A549 (cell line): ENCODE measurements at regions not wholly inside any gene's neighbourhood (a gene's known extent, or its start where the extent isn't known, plus 50 kb on each side); places are given as distances from the start of the nearest gene placed in this dataset.
A peak's percentile ranks its signal among the peaks of the same experiment; 100 is the strongest.

Experiments
- ATAC-seq, 2 experiments: fragments of 200-7000 bp in 1 of 2; fragments of >200 bp in 1 of 2; cut with Nextera tagmentation in 1 of 2; cut with Tn5 transposase in 1 of 2; 3 replicates each; pipeline versions ENCODE4 v1.8.0 to v1.9.1; 2018 to 2020; ENCODE audit warnings: mild to moderate bottlenecking in 1 of 2, moderate library complexity in 1 of 2
- CTCF ChIA-PET: fragments of 300-600 bp; sonication (Branson Sonifier 250); formaldehyde crosslinking; extraction: SDS; loops from one replicate; lab custom pipeline; 2021; ENCODE audit warnings: antibody characterized with exemption, inconsistent platforms; lab: Yijun Ruan, JAX
- POLR2A ChIA-PET: fragments of 350-600 bp; formaldehyde crosslinking; extraction: SDS; loops from one replicate; lab custom pipeline; 2021; ENCODE audit warnings: antibody characterized with exemption, inconsistent platforms; lab: Yijun Ruan, JAX
- DNase-seq, 2 experiments: peaks; one replicate each; pipeline versions ENCODE4 v3.0.0 to v3.0.0-alpha.2; 2011 to 2016; ENCODE audit warnings: low read depth in 1 of 2, low spot score in 1 of 2
- FAIRE-seq: peaks from 2 replicates; lab custom pipeline; 2011; peaks lifted over from hg19 to GRCh38; lab: Jason Lieb, UNC
- H3K27ac ChIP-seq, 2 experiments: fragments of >200 bp; sonication (Bioruptor Twin); formaldehyde crosslinking; 3 replicates each; pipeline ENCODE4 v1.5.1; 2016 to 2017
- H3K4me1 ChIP-seq: fragments of >200 bp; sonication (Bioruptor Twin); formaldehyde crosslinking; 3 replicates; pipeline ENCODE4 v1.6.1; 2016
- H3K4me2 ChIP-seq: fragments of >200 bp; sonication (Bioruptor Twin); formaldehyde crosslinking; 3 replicates; pipeline ENCODE4 v1.6.1; 2016
- H3K4me3 ChIP-seq: fragments of >200 bp; sonication (Bioruptor Twin); formaldehyde crosslinking; 3 replicates; pipeline ENCODE4 v1.5.1; 2016
- H3K9me3 ChIP-seq: fragments of >200 bp; sonication (Bioruptor Twin); formaldehyde crosslinking; 3 replicates; pipeline ENCODE4 v1.6.1; 2016
- CBX2 ChIP-seq: fragments of 200-600 bp; sonication (generic); IDR thresholded peaks from 2 replicates; pipeline ENCODE4 v1.6.1; 2016; ENCODE audit warnings: low read depth, mild to moderate bottlenecking, borderline replicate concordance
- CEBPB ChIP-seq, 2 experiments: fragments of >200 bp in 1 of 2; sonication (Bioruptor Twin) in 1 of 2; formaldehyde crosslinking in 1 of 2; IDR thresholded peaks; 2 replicates each; pipeline ENCODE4 v1.6.1; 2012 to 2016
- CHD2 ChIP-seq: fragments of 150-350 bp; IDR thresholded peaks from 2 replicates; pipeline ENCODE4 v1.6.1; 2014; ENCODE audit warnings: low read length; ENCODE audit not compliant: partially characterized antibody
- ESRRA ChIP-seq: fragments of 150-350 bp; IDR thresholded peaks from 2 replicates; pipeline ENCODE4 v1.6.1; 2014; ENCODE audit warnings: mild to moderate bottlenecking, low read length, borderline replicate concordance
- FOXS1 ChIP-seq: fragments of 250-450 bp; sonication (Bioruptor Pico); IDR thresholded peaks from 2 replicates; pipeline ENCODE4 v1.5.0; 2020; ENCODE audit warnings: mild to moderate bottlenecking, moderate library complexity
- HEYL ChIP-seq: fragments of 250-450 bp; sonication (Bioruptor Pico); IDR thresholded peaks from 2 replicates; pipeline ENCODE4 v1.8.0; 2021; ENCODE audit warnings: mild to moderate bottlenecking, moderate library complexity
- HOXB13 ChIP-seq: fragments of 250-450 bp; sonication (Bioruptor Pico); IDR thresholded peaks from 2 replicates; pipeline ENCODE4 v1.5.0; 2020; ENCODE audit warnings: low read depth, mild to moderate bottlenecking, moderate library complexity
- JUNB ChIP-seq: fragments of >200 bp; sonication (Bioruptor Twin); formaldehyde crosslinking; IDR thresholded peaks from 2 replicates; pipeline ENCODE4 v1.6.1; 2016
- MAFK ChIP-seq: fragments of 450-650 bp; IDR thresholded peaks from 2 replicates; pipeline ENCODE4 v1.6.1; 2014; ENCODE audit not compliant: partially characterized antibody
- MYC ChIP-seq: IDR thresholded peaks from 2 replicates; pipeline ENCODE4 v1.6.1; 2012; ENCODE audit warnings: mild to moderate bottlenecking, inconsistent platforms, low read length, improper control_type of control experiment, borderline replicate concordance
- PBX3 ChIP-seq: IDR thresholded peaks from 2 replicates; pipeline ENCODE4 v1.6.1; 2012
- PHF8 ChIP-seq: fragments of 200-600 bp; sonication (generic); IDR thresholded peaks from 2 replicates; pipeline ENCODE4 v1.6.1; 2016; ENCODE audit warnings: low read depth, mild to moderate bottlenecking, antibody characterized with exemption, moderate library complexity, borderline replicate concordance
- POLR2A ChIP-seq: IDR thresholded peaks from 2 replicates; pipeline ENCODE4 v1.6.1; 2012; ENCODE audit warnings: mild to moderate bottlenecking, low read length
- POLR2AphosphoS2 ChIP-seq: conservative IDR thresholded peaks from 2 replicates; pipeline ENCODE4 v1.6.1; 2012; ENCODE audit warnings: low read length, improper control_type of control experiment, inconsistent platforms
- RARB ChIP-seq: fragments of 250-450 bp; sonication (Bioruptor Pico); IDR thresholded peaks from 2 replicates; pipeline ENCODE4 v1.8.0; 2021; ENCODE audit warnings: mild to moderate bottlenecking, moderate library complexity
- RCOR1 ChIP-seq: fragments of 150-350 bp; IDR thresholded peaks from 2 replicates; pipeline ENCODE4 v1.6.1; 2014; ENCODE audit warnings: antibody characterized with exemption, low read length, low read depth
- RFX5 ChIP-seq: fragments of 450-650 bp; IDR thresholded peaks from 2 replicates; pipeline ENCODE4 v1.7.1; 2014; ENCODE audit warnings: antibody characterized with exemption, mild to moderate bottlenecking, moderate library complexity
- RNF2 ChIP-seq: fragments of 200-600 bp; sonication (generic); IDR thresholded peaks from 2 replicates; pipeline ENCODE4 v1.6.1; 2016; ENCODE audit warnings: low read depth, mild to moderate bottlenecking, antibody characterized with exemption, moderate library complexity, borderline replicate concordance
- SMC3 ChIP-seq: fragments of >200 bp; sonication (Bioruptor Twin); formaldehyde crosslinking; IDR thresholded peaks from 3 replicates; pipeline ENCODE4 v1.6.1; 2018; ENCODE audit warnings: inconsistent platforms
- SREBF2 ChIP-seq: fragments of 450-650 bp; IDR thresholded peaks from 2 replicates; pipeline ENCODE4 v1.6.1; 2014; ENCODE audit warnings: mild to moderate bottlenecking, moderate library complexity
- TFCP2L1 ChIP-seq: fragments of 250-450 bp; sonication (Bioruptor Pico); IDR thresholded peaks from 2 replicates; pipeline ENCODE4 v1.5.0; 2021; ENCODE audit warnings: mild to moderate bottlenecking
- TP53 ChIP-seq: fragments of 250-450 bp; sonication (Bioruptor Pico); IDR thresholded peaks from 2 replicates; pipeline ENCODE4 v1.5.0; 2021; ENCODE audit warnings: mild to moderate bottlenecking, moderate library complexity
- USF2 ChIP-seq: fragments of 450-650 bp; IDR thresholded peaks from 2 replicates; pipeline ENCODE4 v1.6.1; 2014; ENCODE audit warnings: antibody characterized with exemption
- WGBS: methylation state at CpG from one replicate; pipeline ENCODE4 v1.1.6; 2017; ENCODE audit errors: missing lambda C conversion rate; 5-methylcytosine and 5-hydroxymethylcytosine counted together
- TF ChIP-seq, protein P1 (sequence below): fragments of >200 bp; sonication (Bioruptor Twin); formaldehyde crosslinking; IDR thresholded peaks from 2 replicates; pipeline ENCODE4 v1.6.1; 2016
- TF ChIP-seq, protein P2 (sequence below): fragments of 250-450 bp; sonication (Bioruptor Pico); IDR thresholded peaks from 2 replicates; pipeline ENCODE4 v1.5.0; 2020; ENCODE audit warnings: low read depth, mild to moderate bottlenecking, moderate library complexity
- TF ChIP-seq, protein P3 (sequence below): fragments of >200 bp; sonication (Bioruptor Twin); formaldehyde crosslinking; IDR thresholded peaks from 3 replicates; pipeline ENCODE4 v1.5.1; 2016

GRCh38 chr6:1244278-1244677, 67.6 kb upstream of the FOXQ1 start:
- Histone ChIP-seq H3K4me1 (no peaks in the 10 kb centered on the region), H3K9me3 (no peaks in the 10 kb centered on the region), H3K27ac (no peak overlapping the region), H3K4me3 (no peak overlapping the region), H3K4me2 (no peak overlapping the region)
- CTCF ChIA-PET = no interaction called here
- no peak for DNase-seq
- WGBS = 47% methylated on average over 5 of the region's 5 CpGs
- FAIRE-seq = no peak
- TF ChIP-seq SREBF2 (no peak), MAFK (peak; percentile 40)
- POLR2A ChIA-PET = no interaction called here
- ATAC-seq = no peak

DNA sequence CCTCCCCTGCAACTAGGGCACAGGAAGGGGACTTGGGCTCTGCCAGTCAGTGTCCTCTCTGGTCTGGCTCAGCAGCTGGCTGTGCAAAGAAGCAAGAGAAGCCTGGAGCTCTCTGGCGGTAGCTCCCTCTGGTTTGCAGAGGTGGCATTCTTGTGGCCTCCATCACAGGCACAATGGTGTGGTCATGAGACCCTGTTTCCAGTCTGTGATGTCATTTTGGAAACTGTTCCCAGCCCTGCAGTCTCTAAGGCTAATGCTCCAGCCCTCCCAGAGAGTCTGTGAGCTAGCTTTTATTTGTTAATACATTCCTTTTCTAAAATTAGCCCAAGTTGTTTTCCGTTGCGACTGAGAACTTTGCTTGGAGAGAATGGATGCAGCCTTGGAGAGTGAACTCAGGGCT, 69.5 kb upstream of the FOXQ1 start:
- FAIRE-seq = no peak
- POLR2A ChIA-PET = no interaction called here
- H3K9me3 ChIP-seq = no peaks in the 10 kb centered on the region
- no peaks in the 10 kb centered on the region for H3K4me1 ChIP-seq
- H3K4me3 ChIP-seq = no peak overlapping the region
- no peak overlapping the region for H3K27ac ChIP-seq
- TF ChIP-seq SREBF2 (no peak), FOXS1 (CRISPR knock-in tag) (no peak), JUNB (no peak), USF2 (no peak), MYC (no peak), SMC3 (no peak), POLR2AphosphoS2 (no peak), ESRRA (no peak), CEBPB (IDR thresholded peaks at IDR 0.05) (no peak), TFCP2L1 (CRISPR knock-in tag) (no peak), RARB (no peak), POLR2A (no peak), PBX3 (no peak), CHD2 (no peak)
- TF ChIP-seq, protein P1, sequence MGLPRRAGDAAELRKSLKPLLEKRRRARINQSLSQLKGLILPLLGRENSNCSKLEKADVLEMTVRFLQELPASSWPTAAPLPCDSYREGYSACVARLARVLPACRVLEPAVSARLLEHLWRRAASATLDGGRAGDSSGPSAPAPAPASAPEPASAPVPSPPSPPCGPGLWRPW = no peak
- TF ChIP-seq, protein P2, sequence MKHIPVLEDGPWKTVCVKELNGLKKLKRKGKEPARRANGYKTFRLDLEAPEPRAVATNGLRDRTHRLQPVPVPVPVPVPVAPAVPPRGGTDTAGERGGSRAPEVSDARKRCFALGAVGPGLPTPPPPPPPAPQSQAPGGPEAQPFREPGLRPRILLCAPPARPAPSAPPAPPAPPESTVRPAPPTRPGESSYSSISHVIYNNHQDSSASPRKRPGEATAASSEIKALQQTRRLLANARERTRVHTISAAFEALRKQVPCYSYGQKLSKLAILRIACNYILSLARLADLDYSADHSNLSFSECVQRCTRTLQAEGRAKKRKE (CRISPR knock-in tag) = no peak
- TF ChIP-seq, protein P3, sequence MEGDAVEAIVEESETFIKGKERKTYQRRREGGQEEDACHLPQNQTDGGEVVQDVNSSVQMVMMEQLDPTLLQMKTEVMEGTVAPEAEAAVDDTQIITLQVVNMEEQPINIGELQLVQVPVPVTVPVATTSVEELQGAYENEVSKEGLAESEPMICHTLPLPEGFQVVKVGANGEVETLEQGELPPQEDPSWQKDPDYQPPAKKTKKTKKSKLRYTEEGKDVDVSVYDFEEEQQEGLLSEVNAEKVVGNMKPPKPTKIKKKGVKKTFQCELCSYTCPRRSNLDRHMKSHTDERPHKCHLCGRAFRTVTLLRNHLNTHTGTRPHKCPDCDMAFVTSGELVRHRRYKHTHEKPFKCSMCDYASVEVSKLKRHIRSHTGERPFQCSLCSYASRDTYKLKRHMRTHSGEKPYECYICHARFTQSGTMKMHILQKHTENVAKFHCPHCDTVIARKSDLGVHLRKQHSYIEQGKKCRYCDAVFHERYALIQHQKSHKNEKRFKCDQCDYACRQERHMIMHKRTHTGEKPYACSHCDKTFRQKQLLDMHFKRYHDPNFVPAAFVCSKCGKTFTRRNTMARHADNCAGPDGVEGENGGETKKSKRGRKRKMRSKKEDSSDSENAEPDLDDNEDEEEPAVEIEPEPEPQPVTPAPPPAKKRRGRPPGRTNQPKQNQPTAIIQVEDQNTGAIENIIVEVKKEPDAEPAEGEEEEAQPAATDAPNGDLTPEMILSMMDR = no peak
- no peak overlapping the region for H3K4me2 ChIP-seq
- WGBS = 74% methylated on average over 3 of the region's 3 CpGs
- ATAC-seq = no peak
- DNase-seq = no peak
- CTCF ChIA-PET = no interaction called here

- Histone ChIP-seq H3K9me3 (no peaks in the 10 kb centered on the region), H3K4me1 (no peaks in the 10 kb centered on the region), H3K4me3 (no peak overlapping the region), H3K27ac (no peak overlapping the region), H3K4me2 (no peak overlapping the region)
- no peak for DNase-seq
- POLR2A ChIA-PET = no interaction called here
- TF ChIP-seq CBX2 = no peak
- TF ChIP-seq TP53 (CRISPR knock-in tag) = no peak
- TF ChIP-seq HOXB13 (CRISPR knock-in tag) = no peak
- TF ChIP-seq PHF8 = no peak
- no peak for TF ChIP-seq RCOR1
- TF ChIP-seq HEYL (CRISPR knock-in tag) = no peak
- TF ChIP-seq RNF2 = no peak
- TF ChIP-seq RFX5 = no peak
- TF ChIP-seq PBX3 = no peak
- whole genome bisulfite sequencing = 54% methylated on average over 4 of the region's 4 CpGs
- ATAC-seq = no peak
- no peak for FAIRE-seq
- CTCF ChIA-PET = no interaction called here
Measured at GRCh38 chr6:1242021-1242420, 69.9 kb upstream of the FOXQ1 start.
